HG02610 (cell line): ENCODE measurements at regions not wholly inside any gene's neighbourhood (a gene's known extent, or its start where the extent isn't known, plus 50 kb on each side); places are given as distances from the start of the nearest gene placed in this dataset.
"Not testable (repeated sequence)": the region's sequence is repeated elsewhere in the genome, so short reads cannot be mapped to it uniquely, and the experiment has no call there.

Experiments
- ATAC-seq: cut with Tn5 transposase; IDR thresholded peaks from one replicate; pipeline ENCODE4 v1.9.1; 2021; ENCODE audit warnings: mild to moderate bottlenecking, moderate library complexity; ENCODE audit not compliant: unreplicated experiment

DNA sequence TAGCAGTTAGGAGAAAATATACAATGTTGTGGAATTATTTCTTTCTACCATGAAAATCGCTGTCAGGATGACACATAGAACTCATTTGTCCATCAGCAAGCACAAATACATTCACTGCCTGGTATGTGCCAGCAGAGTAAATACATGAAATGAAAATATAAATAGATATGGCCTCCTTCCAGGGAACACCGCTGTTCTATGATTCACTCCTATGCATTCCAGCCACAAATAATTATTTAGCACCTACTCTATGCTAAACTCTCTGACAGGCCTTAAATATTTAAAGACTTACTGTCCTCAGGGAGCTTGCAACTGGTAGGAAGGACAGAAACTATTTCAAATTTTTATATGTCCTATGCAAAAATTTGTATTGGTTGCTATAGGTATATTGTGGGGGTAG, 975.0 kb upstream of the NCAM2 start:
- ATAC-seq: no peak

DNA sequence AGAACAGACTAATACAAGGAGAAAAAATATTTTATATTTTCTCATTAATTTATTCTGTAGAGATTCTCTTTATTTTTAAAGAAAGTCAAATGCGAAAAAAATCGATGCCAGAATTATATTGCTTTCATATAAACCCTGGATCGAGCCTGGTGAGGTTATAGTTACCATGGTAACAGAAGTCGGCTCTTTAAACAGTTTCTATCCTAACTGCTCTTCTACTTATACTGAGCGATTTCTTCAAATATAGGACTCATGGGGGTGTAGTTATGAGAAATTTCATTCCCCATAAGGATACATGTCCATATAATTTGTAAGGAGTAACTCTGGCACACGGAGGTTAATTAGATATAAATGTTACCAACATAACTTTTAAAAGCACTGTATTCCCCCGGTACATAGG, 973.5 kb upstream of the NCAM2 start:
- ATAC-seq: no peak

DNA sequence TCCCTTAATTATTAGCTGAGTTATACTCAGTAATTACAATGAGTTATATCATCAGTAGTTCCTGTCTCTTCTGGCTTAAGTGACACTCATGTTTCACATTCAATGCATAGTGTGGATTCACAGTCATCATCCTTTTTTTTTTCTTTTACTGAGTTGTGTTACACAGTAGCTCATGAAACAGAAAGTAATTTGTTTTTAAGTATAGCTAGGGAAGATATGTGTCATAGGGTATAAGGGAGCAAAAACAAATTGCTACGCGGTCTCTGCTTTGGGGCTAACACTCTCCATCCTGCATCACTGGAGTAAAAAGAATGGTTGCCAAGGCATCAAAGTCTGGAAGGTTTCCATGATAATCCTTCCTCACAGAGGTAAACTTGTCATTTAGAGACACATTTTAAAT, 971.7 kb upstream of the NCAM2 start:
- ATAC-seq: no peak

DNA sequence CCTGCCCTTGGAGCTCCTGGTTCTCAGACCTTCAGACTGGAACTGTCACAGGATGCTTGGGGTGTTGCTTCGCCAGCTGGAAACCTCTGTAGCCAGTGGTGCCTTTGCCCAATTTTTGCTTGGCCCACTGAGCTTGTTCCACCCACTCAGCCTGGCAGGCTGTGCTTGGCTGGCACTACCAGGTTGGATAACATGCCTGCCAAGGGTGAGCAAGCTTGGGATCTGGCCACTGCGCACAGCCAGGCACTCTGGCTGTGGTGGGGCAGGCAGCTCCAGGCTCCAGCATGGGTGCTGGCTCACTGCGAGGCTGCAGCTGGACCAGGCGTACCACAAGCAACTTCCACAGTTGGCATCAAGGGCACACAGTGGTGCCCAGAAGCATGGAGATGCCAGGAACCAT, 967.8 kb upstream of the NCAM2 start:
- ATAC-seq: no peak

DNA sequence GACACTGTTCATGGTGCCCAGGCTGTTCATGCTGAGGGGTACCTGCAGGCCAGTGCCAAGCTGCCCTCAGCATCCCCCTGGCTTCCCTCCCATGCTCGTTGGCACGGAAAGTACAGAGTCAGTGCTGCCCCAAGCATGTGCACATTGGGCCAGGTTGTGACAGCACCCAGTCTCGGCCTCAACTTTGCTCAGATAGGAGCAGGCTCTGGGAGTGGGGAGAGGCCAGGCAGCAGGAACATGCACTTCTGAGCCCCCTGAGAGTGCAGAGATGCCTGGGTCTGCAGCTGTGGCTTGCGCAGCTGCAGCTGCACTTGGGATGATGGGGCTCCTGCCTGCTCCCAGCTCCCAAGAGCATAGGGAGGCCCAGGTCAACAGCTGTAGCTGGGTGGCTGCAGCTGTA, 966.4 kb upstream of the NCAM2 start:
- ATAC-seq: no peak

DNA sequence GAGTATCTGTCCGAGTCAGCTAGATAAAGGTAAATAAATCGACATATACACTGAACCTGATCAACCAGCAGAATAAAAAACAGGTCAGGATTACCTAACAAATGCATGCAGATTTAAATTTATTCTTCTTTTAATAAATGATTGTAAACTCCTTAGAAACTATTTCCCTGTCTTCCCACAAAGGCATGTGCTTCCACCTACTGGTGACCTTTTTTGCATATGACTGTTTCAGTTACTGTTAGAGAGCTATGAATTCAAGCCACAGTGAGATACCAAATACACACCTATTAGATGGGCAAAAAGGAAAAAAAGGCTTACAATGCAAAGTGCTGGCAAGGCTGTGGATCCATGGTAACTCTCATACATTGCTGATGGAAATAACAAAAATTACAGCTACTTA, 957.4 kb upstream of the NCAM2 start:
- no peak for ATAC-seq

DNA sequence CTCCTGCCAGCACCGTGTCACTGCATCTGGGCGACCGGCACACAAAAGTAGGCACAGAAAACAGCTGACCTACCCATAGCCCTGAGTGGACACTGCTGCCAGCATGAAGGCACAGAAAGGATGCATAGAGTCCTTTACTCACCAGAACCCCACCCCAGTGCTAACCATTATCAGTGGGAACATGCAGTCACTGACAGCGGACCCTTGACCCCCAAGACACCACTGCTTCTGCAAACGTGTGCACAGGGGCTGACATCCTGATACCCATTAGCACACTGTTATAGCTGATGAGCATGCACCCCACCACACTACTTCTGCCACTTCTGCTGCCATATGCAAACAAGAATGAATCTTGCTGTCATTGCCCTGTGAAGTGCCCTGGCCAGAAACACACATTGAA, 953.0 kb upstream of the NCAM2 start:
- no peak for ATAC-seq

DNA sequence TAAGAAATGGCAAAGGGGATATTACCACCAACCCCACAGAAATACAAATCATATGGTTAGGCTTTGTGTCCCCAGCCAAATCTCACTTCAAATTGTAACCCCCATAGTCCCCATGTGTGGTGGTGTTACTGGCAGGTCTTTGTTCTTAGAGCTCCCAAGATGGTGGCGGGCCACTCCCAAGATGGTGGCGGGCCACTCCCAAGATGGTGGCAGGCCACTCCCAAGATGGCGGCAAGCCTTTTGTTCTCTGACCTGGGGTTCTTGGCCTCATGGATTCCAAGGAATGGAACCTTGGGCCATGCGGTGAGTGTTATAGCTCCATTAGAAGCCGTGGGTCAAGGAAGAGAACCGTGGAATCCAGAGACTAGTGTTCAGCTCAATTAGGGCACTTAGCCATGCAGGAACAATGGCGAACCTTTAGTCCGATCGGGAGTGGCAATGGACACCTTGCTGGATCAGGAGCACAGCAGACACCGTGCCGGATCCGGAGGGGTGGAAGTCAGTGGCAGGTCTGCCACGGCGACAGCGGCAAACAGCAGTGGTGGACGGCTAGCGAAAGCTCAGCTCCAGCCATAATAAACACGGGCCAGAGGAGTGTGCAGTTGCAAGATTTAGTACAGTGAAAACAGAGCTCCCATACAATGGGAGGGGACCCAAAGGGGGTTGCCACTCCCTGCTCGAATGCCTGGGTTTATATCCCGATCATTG, 949.9 kb upstream of the NCAM2 start:
- not testable (repeated sequence) for ATAC-seq

DNA sequence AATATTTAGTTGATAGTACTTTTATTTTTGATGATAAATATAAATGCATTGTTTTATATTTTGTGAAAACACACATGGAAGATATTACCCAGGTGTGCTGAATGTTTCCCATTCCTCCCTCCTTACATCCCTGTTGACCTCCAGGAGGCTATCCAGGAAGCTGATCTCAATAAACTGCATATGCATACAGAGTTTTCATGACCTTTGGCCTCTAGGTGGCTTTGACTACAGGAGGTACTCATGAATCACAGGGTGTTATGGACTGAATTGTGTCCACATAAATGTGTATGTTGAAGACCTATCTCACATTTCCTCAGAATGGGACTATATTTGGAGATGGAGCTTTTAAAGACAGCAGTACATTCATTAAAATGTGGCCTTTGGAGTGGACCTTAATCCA, 914.9 kb upstream of the NCAM2 start:
- no peak for ATAC-seq

DNA sequence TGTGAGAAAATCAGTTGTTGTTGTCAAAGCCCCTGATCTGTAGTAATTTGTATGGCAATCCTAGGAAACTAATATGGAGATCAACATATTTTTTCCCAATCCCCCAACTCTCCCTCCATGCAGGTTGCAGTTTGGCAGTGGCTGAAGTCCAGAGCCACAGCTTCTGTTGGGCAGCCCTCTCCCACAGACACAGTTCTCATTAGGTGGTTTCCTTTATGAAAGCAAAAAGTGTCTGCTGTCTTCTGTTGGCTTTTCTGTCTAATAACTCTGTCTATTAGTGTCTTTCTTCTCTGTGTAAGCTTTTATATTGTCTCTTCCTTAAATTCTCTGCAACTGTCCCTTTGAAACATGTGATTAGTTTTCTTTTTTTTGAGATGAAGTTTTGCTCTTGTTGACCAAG, 914.3 kb upstream of the NCAM2 start:
- ATAC-seq: no peak

DNA sequence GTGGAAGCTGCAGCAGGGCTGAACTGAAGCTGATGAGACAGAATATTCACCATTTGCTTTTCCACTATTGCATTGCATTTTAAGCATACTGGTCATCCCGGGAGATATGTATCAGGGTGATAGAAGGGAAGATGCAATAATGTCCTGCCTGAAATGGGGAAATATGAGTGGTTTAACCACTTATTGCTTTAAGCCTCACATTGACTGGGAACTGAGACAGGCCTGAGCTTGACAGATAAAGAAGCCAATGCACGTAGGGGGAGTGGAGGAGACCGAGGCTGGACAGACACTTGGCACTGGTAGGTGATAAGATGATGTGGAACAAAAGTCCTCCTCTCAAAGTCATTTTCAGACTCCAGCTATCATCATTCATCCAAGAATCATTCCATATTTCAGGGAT, 911.7 kb upstream of the NCAM2 start:
- ATAC-seq: no peak

DNA sequence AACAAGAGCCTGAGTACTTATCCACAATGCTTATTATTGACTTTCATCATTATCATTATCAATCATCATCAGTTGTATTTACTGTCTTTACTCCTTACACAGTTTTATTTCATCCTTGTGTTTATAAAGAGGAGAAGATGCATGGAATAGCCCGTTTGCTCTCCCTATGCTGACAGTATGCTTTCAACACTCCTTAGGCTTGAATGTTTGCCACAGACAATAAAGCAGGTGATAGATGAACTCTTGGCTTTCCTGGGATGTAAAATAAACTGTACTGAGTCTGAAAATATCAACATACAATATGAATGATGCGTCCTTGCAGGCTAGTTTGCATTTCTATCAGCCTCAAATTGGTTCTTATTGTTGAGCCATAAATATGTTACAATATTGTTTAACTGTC, 891.8 kb upstream of the NCAM2 start:
- no peak for ATAC-seq

DNA sequence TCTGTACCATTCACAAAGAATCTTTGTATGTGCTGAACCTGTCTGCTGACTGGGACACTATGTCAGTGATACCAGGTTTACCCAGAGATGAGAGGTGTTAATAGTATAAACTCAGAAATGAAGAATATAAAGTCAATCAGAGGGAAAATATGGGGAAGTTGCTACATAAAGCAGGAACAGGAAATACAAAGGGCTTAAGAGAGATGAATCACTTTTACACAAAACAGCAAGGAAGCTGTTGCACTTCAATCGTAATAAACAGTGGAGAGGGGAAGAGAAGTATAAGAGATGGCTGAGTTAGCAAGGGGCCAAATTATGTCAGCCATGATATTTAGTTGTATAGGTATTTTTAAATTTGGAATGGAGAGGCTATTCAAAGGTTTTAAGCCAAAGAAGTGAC, 890.2 kb upstream of the NCAM2 start:
- no peak for ATAC-seq

DNA sequence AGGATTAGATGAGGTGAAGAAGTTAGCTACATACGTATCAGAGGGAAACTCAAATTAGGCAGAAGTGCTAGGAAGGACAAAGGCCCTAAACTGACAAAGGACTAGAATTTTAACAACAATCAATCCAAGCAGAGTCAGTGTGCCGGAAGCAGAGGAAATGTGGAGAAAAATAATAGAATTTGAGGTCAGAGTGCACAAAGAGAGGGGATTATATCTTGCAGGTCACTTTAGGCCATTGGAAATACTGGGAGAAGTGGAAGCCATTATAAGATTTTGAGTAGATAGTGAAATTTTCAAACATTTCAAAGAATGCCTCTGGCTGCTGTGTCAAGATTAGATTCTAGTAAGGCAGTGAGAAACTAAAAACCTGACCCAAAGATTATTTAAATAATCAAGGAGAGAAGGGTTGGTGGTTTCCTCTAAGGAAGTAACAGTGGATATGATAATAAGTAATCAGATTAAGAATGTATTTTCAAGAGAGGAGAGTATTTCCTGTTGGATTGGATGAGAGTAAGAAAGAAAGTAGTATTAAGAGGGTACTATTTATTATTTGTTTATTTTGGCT, 889.2 kb upstream of the NCAM2 start:
- no peak for ATAC-seq

DNA sequence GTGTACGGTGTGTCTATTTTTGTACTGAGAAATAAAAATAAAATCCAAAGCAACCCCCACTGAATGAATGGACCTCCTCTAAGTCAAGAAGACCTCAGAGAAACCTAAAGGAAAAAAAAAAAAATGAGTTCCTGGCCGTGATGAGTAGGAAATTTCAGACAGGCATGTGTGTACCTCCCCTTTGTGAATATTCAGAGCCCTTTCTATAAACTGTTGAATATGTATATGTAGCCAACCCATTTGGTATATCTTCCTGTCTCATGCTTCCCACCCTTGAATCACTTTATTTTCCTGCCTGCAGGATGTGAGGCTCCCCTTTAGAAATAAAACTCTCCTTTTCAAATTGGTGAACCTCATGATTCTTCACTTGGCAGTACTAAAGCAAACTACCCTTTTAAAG, 887.8 kb upstream of the NCAM2 start:
- ATAC-seq: no peak

DNA sequence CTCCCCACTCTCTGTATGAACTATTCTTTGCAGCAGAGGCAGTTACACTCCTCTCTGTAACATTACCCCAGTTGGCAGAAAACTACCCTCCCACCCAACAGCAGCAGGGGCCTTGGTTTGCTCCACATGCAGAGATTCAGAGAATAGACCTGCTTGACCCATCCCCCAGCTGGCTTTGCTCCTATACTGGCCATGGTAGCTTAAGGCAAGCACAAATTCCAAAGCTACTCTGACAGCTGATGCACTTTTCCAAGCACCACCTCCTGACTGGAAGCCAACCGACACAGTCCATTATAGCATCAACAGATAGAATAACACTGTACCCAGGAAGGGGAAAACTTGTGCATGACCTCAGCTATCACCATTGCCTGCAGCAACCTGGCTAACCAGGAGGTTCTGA, 846.5 kb upstream of the NCAM2 start:
- ATAC-seq: no peak

DNA sequence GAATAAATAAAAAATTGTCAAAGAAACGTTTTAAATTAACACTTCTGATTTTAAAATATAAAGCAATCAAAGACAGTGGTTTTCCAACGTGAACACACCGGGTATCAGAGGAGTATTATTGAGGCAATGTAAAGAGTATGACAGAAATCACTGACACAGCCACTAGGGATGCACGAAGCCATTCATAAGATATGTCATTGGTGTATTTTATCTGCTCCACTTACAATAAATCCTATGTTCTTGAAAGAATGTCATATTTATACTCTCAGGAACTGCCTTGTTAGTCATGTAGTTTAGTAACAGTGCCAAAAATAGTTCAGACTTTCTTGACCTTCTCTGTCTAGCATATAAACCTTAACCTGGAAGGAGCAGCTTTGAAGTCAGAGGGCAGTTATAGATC, 835.0 kb upstream of the NCAM2 start:
- ATAC-seq: no peak

DNA sequence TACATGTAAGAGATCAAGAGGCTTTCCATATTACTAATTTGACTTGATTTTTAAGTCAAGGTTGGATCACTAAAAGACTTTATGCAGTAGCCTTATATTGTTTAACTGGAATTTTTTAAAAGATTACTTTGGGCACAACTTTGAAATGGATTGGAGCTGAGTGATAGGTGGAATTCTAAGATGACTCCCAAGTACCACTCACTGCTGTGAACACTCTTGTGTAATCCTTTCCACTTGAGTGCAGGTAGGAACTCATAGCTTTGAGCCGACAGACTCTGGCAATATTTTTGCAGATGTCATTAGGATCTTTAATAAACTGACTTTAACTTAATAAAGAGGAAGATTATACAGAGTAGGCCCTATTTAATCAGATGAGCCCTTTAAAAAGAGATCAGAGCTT, 831.1 kb upstream of the NCAM2 start:
- no peak for ATAC-seq

DNA sequence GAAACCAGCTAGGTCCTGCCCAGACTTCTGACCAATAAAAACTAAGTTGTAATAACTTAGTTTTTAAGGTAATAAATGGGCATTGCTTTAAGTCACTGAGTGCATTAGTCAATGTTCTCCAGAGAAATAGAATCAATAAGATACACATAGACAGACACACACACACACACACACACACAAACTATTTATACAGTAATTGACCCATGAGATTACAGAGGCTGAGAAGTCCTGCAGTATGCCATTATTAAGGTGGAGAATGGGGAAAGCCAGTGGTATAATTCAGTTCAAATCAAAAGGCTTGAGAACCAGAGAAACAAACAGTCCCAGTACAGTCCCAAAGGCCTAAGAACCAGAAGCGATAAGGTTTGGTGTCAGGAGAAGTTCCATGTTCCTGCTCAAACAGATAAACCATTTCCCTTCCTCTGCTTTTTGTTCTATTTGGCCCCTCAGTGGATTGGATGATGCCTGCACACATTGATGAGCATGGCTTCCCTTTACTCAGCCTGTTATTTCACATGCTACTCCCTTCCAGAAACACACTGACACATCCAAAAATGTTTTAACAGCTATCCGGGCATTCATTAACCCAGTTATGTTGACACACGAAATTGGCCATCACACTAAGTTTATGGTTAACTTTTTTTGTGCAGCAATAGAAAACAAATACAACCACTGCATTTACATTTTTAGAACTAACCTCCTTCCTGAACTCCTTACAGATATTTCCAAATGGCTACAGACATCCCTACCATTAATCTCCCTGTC, 828.2 kb upstream of the NCAM2 start:
- ATAC-seq: no peak

DNA sequence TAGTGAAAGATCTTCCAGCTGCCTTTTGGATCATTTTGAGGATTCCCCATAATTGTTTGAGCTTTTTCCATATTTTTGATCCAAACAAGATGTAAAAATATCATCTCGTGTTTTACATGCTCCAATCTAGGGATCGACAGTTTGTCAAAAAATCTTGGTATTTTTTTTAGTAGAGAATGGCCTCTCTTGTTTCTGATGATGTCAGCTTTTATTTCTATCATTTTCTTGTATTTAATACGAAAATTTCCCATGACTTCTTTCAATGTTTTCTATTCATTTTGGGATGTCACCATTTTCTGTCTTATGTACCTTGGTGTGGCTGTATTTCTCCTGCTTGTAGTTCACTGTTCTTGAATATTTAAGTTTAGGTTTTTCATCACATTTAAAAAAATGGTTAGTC, 812.0 kb upstream of the NCAM2 start:
- no peak for ATAC-seq

DNA sequence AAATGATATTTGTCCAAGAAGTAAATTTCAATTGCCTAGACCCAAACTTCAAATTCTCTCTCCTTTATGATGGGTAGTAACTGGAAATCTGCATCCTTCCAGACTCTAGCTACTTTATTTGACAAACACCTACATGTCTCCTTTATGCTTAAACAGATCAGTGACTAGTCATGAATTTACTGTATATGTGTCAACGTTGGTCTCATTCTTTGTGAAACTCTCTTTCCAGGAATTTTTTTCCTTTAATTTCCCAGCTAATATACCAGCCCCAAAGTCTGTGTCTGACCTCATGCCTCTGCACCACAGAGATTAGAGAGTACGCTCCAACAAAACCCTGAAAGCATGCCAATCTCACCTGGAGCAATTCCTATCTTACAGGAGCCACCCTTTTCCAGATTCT, 811.2 kb upstream of the NCAM2 start:
- ATAC-seq: no peak

DNA sequence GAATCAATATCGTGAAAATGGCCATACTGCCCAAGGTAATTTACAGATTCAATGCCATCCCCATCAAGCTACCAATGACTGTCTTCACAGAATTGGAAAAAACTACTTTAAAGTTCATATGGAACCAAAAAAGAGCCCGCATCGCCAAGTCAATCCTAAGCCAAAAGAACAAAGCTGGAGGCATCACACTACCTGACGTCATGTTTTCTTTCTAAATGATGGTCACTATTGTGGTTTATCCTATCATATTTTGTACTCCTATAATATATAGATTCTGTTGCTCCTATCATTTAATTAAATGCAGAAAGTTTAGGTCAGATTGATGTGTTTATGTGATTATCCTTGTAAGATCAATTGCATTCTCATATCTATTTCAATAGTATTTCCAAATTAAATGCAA, 796.9 kb upstream of the NCAM2 start:
- not testable (repeated sequence) for ATAC-seq
